Mucosa of descending colon (tissue), 3 donors: ENCODE measurements at regions not wholly inside any gene's neighbourhood (a gene's known extent, or its start where the extent isn't known, plus 50 kb on each side); places are given as distances from the start of the nearest gene placed in this dataset.
A peak's percentile ranks its signal among the peaks of the same experiment; 100 is the strongest.

Experiments
- ATAC-seq: fragments of 200-7000 bp; cut with Tn5 transposase; one replicate; pipeline ENCODE4 v1.9.1; 2020; ENCODE audit warnings: mild to moderate bottlenecking, moderate library complexity
- DNase-seq, 3 donors: peaks; one replicate each; pipeline ENCODE4 v3.0.0-alpha.2; 2020
- H3K36me3 ChIP-seq: fragments of 200-600 bp; one replicate; pipeline ENCODE4 v1.8.0; 2021; ENCODE audit warnings: low read depth, mild to moderate bottlenecking
- H3K4me1 ChIP-seq: fragments of 200-600 bp; one replicate; pipeline ENCODE4 v1.8.0; 2021; ENCODE audit warnings: low read depth, mild to moderate bottlenecking
- H3K4me3 ChIP-seq: fragments of 200-600 bp; one replicate; pipeline ENCODE4 v1.8.0; 2021; ENCODE audit warnings: mild to moderate bottlenecking
- H3K9me3 ChIP-seq: fragments of 200-600 bp; one replicate; pipeline ENCODE4 v1.8.0; 2021; ENCODE audit warnings: mild to moderate bottlenecking
- CTCF ChIP-seq: fragments of 200-600 bp; IDR thresholded peaks from one replicate; pipeline ENCODE4 v1.8.0; 2022; ENCODE audit warnings: antibody characterized with exemption, mild to moderate bottlenecking
- intact Hi-C, 2 donors: fragments of 100-400 bp; cut with DNase I in 1 of 2; cut with micrococcal nuclease in 1 of 2; formaldehyde crosslinking; loops; one replicate each; pipeline versions ENCODE4 v1.11.0 to v1.11.1; 2022; cut with DNase I, micrococcal nuclease
- donor health status: DM: no; HTN: no; CAD: no; lungs with moderate emphysema.
- donor health status: DM: no; HTN: no; CAD: no.
- donor health status: DM: no; HTN: yes; CAD: no.

GRCh38 chr6:76742919-76743318 is 670.5 kb upstream of the IMPG1 start:
- DNase-seq (no peak), ATAC-seq (no peak)
- intact Hi-C loops, result no loop called here
- Histone ChIP-seq H3K4me1 (no peaks in the 10 kb centered on the region), H3K9me3 (peaks cover 2% of the 10 kb centered on the region), H3K4me3 (no peak overlapping the region), H3K36me3 (no peaks in the 10 kb centered on the region)
- no peak for TF ChIP-seq CTCF

GRCh38 chr6:76719449-76719848 is 647.0 kb upstream of the IMPG1 start:
- no peak for TF ChIP-seq CTCF
- Histone ChIP-seq H3K4me3 (no peak overlapping the region), H3K9me3 (no peaks in the 10 kb centered on the region), H3K36me3 (no peaks in the 10 kb centered on the region), H3K4me1 (no peaks in the 10 kb centered on the region)
- ATAC-seq (no peak), DNase-seq (no peak)
- intact Hi-C loops, result no loop called here

GRCh38 chr6:76708641-76709331 is 636.3 kb upstream of the IMPG1 start:
- no peaks in the 10 kb centered on the region for H3K4me1 ChIP-seq
- ATAC-seq (no peak), DNase-seq (no peak)
- no peaks in the 10 kb centered on the region for H3K9me3 ChIP-seq
- no peaks in the 10 kb centered on the region for H3K36me3 ChIP-seq
- H3K4me3 ChIP-seq, result no peak overlapping the region
- intact Hi-C loops, result no loop called here
- no peak for TF ChIP-seq CTCF

GRCh38 chr6:76707630-76708029 is 635.2 kb upstream of the IMPG1 start:
- DNase-seq, result no peak
- peak; percentile 67 for ATAC-seq

GRCh38 chr6:76706631-76707030 is 634.2 kb upstream of the IMPG1 start:
- no peak for DNase-seq

More at GRCh38 chr6:76707630-76708029, 635.2 kb upstream of the IMPG1 start:
- Histone ChIP-seq H3K4me3 (no peak overlapping the region), H3K36me3 (no peaks in the 10 kb centered on the region), H3K9me3 (no peaks in the 10 kb centered on the region), H3K4me1 (no peaks in the 10 kb centered on the region)
- TF ChIP-seq CTCF, result no peak
- intact Hi-C loops, result no loop called here

More at GRCh38 chr6:76706631-76707030, 634.2 kb upstream of the IMPG1 start:
- no peak for ATAC-seq
- Histone ChIP-seq H3K9me3 (no peaks in the 10 kb centered on the region), H3K4me3 (no peak overlapping the region), H3K4me1 (no peaks in the 10 kb centered on the region), H3K36me3 (no peaks in the 10 kb centered on the region)
- TF ChIP-seq CTCF, result no peak
- intact Hi-C loops, result no loop called here
